RWPE2 (cell line): ENCODE measurements at regions not wholly inside any gene's neighbourhood (a gene's known extent, or its start where the extent isn't known, plus 50 kb on each side); places are given as distances from the start of the nearest gene placed in this dataset.

Experiments
- ATAC-seq: fragments of 200-7000 bp; cut with Tn5 transposase; 3 replicates; pipeline ENCODE4 v1.9.1; 2021; ENCODE audit warnings: low read depth
- DNase-seq: peaks from one replicate; pipeline ENCODE4 v3.0.0-alpha.2; 2020; ENCODE audit warnings: low spot score
- H3K27ac ChIP-seq: fragments of 450-650 bp; 2 replicates; pipeline ENCODE4 v1.5.1; 2017; ENCODE audit warnings: mild to moderate bottlenecking; ENCODE audit not compliant: poor library complexity, severe bottlenecking
- H3K27me3 ChIP-seq: fragments of 250-450 bp; sonication (Bioruptor Pico); 2 replicates; pipeline ENCODE4 v1.5.1; 2021; ENCODE audit warnings: mild to moderate bottlenecking, moderate library complexity; ENCODE audit not compliant: insufficient read depth, poor library complexity, severe bottlenecking
- H3K36me3 ChIP-seq: fragments of 250-450 bp; sonication (Bioruptor Pico); 2 replicates; pipeline ENCODE4 v1.5.1; 2020; ENCODE audit warnings: low read depth, mild to moderate bottlenecking, moderate library complexity
- H3K4me1 ChIP-seq: fragments of 250-450 bp; sonication (Bioruptor Pico); 2 replicates; pipeline ENCODE4 v1.5.1; 2021; ENCODE audit warnings: mild to moderate bottlenecking, moderate library complexity; ENCODE audit not compliant: insufficient read depth, poor library complexity, severe bottlenecking
- H3K4me3 ChIP-seq: fragments of 250-450 bp; sonication (Bioruptor Pico); 2 replicates; pipeline ENCODE4 v1.5.1; 2021; ENCODE audit warnings: mild to moderate bottlenecking, moderate library complexity; ENCODE audit not compliant: severe bottlenecking
- H3K9me3 ChIP-seq: fragments of 250-450 bp; sonication (Bioruptor Pico); 2 replicates; pipeline ENCODE4 v1.5.1; 2021; ENCODE audit warnings: mild to moderate bottlenecking, moderate library complexity; ENCODE audit not compliant: severe bottlenecking
- TF ChIP-seq, protein P1 (sequence below): fragments of 450-650 bp; IDR thresholded peaks from one replicate; pipeline ENCODE4 v1.5.1; 2017; ENCODE audit warnings: mild to moderate bottlenecking, moderate library complexity; ENCODE audit not compliant: poor library complexity, severe bottlenecking

DNA sequence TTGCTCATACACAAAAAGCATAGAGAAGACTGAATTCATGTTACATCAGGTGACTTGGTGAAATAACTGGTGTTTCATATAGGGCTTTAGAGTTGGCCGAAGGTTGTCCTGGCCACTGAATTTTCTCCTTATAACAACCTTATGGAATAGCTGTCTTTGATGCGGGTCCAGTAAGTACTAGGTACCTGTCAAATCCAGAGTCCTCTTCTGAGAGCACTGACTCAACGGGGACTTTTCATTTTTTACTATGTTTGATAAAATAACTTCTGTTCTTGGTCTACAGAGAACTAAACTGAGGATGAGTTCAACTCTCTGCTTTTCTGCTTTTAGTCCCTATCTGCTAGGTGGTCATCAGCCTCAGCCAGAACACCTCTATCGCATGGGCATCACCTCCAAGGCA is 76.1 kb upstream of the JAK1 start:
- H3K9me3 ChIP-seq, result no peaks in the 10 kb centered on the region
- no peak overlapping the region for H3K4me3 ChIP-seq
- ATAC-seq, result no peak
- no peaks in the 10 kb centered on the region for H3K4me1 ChIP-seq
- no peak overlapping the region for H3K27ac ChIP-seq
- DNase-seq, result no peak
- no peaks in the 10 kb centered on the region for H3K27me3 ChIP-seq
- TF ChIP-seq, protein P1, sequence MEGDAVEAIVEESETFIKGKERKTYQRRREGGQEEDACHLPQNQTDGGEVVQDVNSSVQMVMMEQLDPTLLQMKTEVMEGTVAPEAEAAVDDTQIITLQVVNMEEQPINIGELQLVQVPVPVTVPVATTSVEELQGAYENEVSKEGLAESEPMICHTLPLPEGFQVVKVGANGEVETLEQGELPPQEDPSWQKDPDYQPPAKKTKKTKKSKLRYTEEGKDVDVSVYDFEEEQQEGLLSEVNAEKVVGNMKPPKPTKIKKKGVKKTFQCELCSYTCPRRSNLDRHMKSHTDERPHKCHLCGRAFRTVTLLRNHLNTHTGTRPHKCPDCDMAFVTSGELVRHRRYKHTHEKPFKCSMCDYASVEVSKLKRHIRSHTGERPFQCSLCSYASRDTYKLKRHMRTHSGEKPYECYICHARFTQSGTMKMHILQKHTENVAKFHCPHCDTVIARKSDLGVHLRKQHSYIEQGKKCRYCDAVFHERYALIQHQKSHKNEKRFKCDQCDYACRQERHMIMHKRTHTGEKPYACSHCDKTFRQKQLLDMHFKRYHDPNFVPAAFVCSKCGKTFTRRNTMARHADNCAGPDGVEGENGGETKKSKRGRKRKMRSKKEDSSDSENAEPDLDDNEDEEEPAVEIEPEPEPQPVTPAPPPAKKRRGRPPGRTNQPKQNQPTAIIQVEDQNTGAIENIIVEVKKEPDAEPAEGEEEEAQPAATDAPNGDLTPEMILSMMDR, result no peak
- no peaks in the 10 kb centered on the region for H3K36me3 ChIP-seq

DNA sequence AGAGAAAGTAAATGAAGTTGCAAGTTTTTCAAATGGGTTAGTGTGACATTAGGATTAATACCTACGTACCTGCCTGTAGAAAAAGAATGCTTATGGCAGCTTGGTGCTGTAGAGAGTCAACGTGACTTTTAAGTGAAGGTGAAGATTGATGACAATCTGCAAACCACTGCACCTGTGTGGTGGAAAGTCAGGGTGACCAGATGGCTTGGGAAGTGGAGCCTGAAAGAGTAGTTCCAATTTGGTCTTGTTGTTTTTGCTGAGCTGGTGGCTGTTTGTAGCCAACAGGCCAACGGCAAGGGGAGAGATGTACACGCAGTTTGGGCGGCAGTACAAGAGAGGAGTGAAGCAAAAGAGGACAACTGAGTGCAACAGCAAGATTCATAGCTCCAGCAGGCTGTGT is 78.1 kb upstream of the JAK1 start:
- ATAC-seq (no peak), DNase-seq (no peak)
- H3K4me1 ChIP-seq, result no peaks in the 10 kb centered on the region
- H3K9me3 ChIP-seq, result no peaks in the 10 kb centered on the region
- H3K27me3 ChIP-seq, result no peaks in the 10 kb centered on the region
- TF ChIP-seq, protein P1, result no peak
- no peaks in the 10 kb centered on the region for H3K36me3 ChIP-seq
- no peak overlapping the region for H3K4me3 ChIP-seq
- no peak overlapping the region for H3K27ac ChIP-seq

DNA sequence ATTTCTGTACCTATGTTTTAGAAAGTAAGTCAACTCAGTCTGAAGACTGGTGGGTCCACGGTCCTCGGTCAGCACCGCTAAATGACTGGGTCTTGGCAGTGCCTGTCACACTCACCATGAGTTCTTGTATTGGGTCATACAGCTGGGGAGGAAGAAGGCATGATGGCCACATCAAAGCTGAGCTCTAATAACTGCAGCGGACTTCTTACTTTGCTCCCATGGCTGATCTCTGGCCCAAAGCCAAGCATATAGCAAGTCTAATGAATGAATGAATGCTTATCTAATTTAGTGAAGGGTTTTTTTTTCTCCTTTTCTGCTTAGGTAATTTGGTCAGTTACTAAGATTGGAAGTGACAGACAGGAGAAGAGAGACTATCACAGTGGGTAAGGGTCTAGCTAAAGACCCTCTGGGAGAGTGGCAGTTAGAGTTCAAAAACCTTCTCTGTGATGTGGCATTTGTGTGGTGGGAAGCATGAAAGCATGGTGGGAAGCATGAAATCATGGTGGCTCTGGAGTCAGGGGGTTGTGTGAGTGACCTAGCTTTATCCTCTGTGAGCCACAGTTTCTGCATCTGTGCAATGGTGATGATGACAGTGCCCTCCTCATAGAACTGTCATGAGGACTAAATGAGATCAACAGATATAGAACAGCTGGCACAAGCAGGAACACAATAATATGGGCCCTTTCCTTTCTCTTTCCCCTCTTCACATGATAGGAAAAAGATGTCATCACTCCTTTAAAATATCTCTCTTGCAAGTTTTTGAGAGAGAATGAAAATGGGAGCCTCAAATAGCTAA is 78.9 kb upstream of the JAK1 start:
- DNase-seq, result no peak
- TF ChIP-seq, protein P1, result no peak
- no peaks in the 10 kb centered on the region for H3K27me3 ChIP-seq
- ATAC-seq, result no peak
- H3K9me3 ChIP-seq, result no peaks in the 10 kb centered on the region
- no peak overlapping the region for H3K4me3 ChIP-seq
- no peak overlapping the region for H3K27ac ChIP-seq
- no peaks in the 10 kb centered on the region for H3K36me3 ChIP-seq
- no peaks in the 10 kb centered on the region for H3K4me1 ChIP-seq

DNA sequence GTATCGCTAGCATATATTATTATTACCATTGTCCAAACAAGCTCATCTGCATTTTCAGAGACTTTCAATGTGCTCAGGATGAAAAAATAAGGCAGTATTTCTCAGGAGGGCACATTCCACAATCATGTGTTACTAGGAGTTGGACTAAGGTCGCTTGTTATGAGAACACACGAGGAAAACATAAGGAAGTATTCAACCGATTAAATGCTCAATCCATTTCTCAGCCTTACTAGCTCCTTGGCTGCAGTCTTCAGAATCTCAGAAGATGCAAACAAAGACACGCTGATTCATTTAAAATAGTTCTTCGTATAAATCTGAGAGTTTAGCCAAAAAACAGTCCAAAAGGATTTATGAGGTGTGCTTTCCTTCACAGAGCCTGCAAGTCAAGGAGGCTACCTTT is 82.0 kb upstream of the JAK1 start:
- Histone ChIP-seq H3K4me1 (no peaks in the 10 kb centered on the region), H3K27me3 (no peaks in the 10 kb centered on the region), H3K36me3 (no peaks in the 10 kb centered on the region), H3K4me3 (no peak overlapping the region), H3K27ac (no peak overlapping the region), H3K9me3 (no peaks in the 10 kb centered on the region)
- TF ChIP-seq, protein P1, result no peak
- ATAC-seq (no peak), DNase-seq (no peak)
